ENCODE measurements at regions not wholly inside any gene's neighbourhood (a gene's known extent, or its start where the extent isn't known, plus 50 kb on each side); places are given as distances from the start of the nearest gene placed in this dataset.
"Not testable (repeated sequence)": the region's sequence is repeated elsewhere in the genome, so short reads cannot be mapped to it uniquely, and the experiment has no call there.

GRCh38 chr15:79161837-79162508, 71.4 kb upstream of the RASGRF1 start:
- intact Hi-C loops (cut with DNase I) = no loop called here
- no peak for DNase-seq (ENCODE audit: low spot score)

DNA sequence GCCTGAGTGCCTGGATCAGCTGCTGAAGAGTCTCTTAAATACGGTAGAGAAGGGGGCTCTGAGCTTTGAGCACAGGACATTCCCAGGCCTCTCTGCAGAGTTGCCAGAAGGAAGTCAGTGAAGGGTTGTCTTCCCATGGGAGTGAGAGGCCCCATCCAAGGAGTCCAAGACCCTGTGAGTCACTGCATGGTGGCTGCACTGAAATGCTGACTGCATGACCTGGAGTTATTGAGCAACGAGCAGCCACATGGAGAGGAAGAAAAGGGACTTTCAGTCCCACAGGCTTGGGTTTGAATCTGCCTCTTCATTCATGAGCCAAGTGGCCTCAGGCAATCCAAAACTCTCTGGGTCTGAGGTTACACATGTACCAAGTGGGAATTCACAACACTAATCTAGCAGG, 69.6 kb upstream of the RASGRF1 start:
- no peak for DNase-seq (ENCODE audit: low spot score)
- intact Hi-C loops (cut with DNase I) = no loop called here

- DNase-seq (ENCODE audit: low spot score) = no peak
- intact Hi-C loops (cut with DNase I) = no loop called here
Measured at GRCh38 chr15:79157631-79158592, 67.3 kb upstream of the RASGRF1 start.

- intact Hi-C loops (cut with DNase I) = no loop called here
- no peak for DNase-seq (ENCODE audit: low spot score)
Measured at GRCh38 chr15:79156704-79157375, 66.3 kb upstream of the RASGRF1 start.

- intact Hi-C loops (cut with DNase I) = no loop called here
- no peak for DNase-seq (ENCODE audit: low spot score)
Measured at GRCh38 chr15:79154483-79155135, 64.0 kb upstream of the RASGRF1 start.

DNA sequence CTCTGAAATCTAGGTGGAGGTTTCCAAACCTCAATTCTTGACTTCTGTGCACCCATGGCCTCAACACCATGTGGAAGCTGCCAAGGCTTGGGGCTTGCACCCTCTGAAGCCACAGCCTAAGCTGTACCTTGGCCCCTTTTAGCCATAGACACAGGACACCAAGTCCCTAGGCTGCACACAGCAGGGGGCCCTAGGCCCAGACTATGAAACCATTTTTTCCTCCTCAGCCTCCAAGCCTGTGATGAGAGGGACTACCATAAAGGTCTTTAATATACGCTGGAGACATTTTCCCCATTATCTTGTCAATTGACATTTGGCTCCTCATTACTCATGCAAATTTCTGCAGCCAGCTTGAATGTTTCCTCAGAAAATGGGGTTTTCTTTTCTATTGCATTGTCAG, 53.7 kb upstream of the RASGRF1 start:
- DNase-seq (ENCODE audit: low spot score); intact Hi-C loops (cut with DNase I): not testable (repeated sequence)

- DNase-seq (ENCODE audit: low spot score) = no peak
- intact Hi-C loops (cut with DNase I) = no loop called here
Measured at GRCh38 chr15:79140846-79141570, 50.4 kb upstream of the RASGRF1 start.

Small RNA genes in the stretch of these regions (microRNA-seq; reads per million reads assigned to microRNA genes)
- gene MIR184 = 31.1 reads per million, percentile 44 among the genes with 10 or more reads in this experiment
